ENCODE measurements at regions not wholly inside any gene's neighbourhood (a gene's known extent, or its start where the extent isn't known, plus 50 kb on each side); places are given as distances from the start of the nearest gene placed in this dataset.

GRCh38 chr3:66609660-66610561, 109.1 kb upstream of the LRIG1 start:
- H3K36me3 ChIP-seq (ENCODE audit: control insufficient read depth, insufficient read depth, low read length), result no peaks in the 10 kb centered on the region
- peaks cover 3% of the 10 kb centered on the region; the same call in 1 of the 2 replicates for H3K9me3 ChIP-seq (ENCODE audit: control insufficient read depth, insufficient read depth, low read depth, low read length)
- H3K4me3 ChIP-seq (ENCODE audit: low read depth, low read length), result no peak overlapping the region
- no peak overlapping the region for H3K9ac ChIP-seq (ENCODE audit: low read length)
- H3K27ac ChIP-seq (ENCODE audit: low read depth, low read length), result no peak overlapping the region
- H3K4me1 ChIP-seq (ENCODE audit: control insufficient read depth, insufficient read depth, low read length), result peaks cover 19% of the 10 kb centered on the region
- H3K27me3 ChIP-seq (ENCODE audit: control insufficient read depth, insufficient read depth, low read length), result no peaks in the 10 kb centered on the region

- peaks cover 3% of the 10 kb centered on the region; the same call in 1 of the 2 replicates for H3K9me3 ChIP-seq (ENCODE audit: control insufficient read depth, insufficient read depth, low read depth, low read length)
- H3K4me3 ChIP-seq (ENCODE audit: low read depth, low read length), result no peak overlapping the region
Observed at GRCh38 chr3:66610562-66610909, 109.7 kb upstream of the LRIG1 start.

GRCh38 chr3:66615643-66616301, 115.0 kb upstream of the LRIG1 start:
- Histone ChIP-seq H3K4me1 (ENCODE audit: control insufficient read depth, insufficient read depth, low read length) (peaks cover 12% of the 10 kb centered on the region), H3K4me3 (ENCODE audit: low read depth, low read length) (no peak overlapping the region), H3K27ac (ENCODE audit: low read depth, low read length) (no peak overlapping the region), H3K27me3 (ENCODE audit: control insufficient read depth, insufficient read depth, low read length) (no peaks in the 10 kb centered on the region), H3K36me3 (ENCODE audit: control insufficient read depth, insufficient read depth, low read length) (no peaks in the 10 kb centered on the region), H3K9me3 (ENCODE audit: control insufficient read depth, insufficient read depth, low read depth, low read length) (no peaks in the 10 kb centered on the region), H3K9ac (ENCODE audit: low read length) (no peak overlapping the region)

More at GRCh38 chr3:66610562-66610909, 109.7 kb upstream of the LRIG1 start:
- no peaks in the 10 kb centered on the region for H3K36me3 ChIP-seq (ENCODE audit: control insufficient read depth, insufficient read depth, low read length)
- no peaks in the 10 kb centered on the region for H3K27me3 ChIP-seq (ENCODE audit: control insufficient read depth, insufficient read depth, low read length)
- no peak overlapping the region for H3K9ac ChIP-seq (ENCODE audit: low read length)
- no peak overlapping the region for H3K27ac ChIP-seq (ENCODE audit: low read depth, low read length)
- H3K4me1 ChIP-seq (ENCODE audit: control insufficient read depth, insufficient read depth, low read length), result peaks cover 21% of the 10 kb centered on the region

- H3K36me3 ChIP-seq (ENCODE audit: control insufficient read depth, insufficient read depth, low read length), result no peaks in the 10 kb centered on the region
- no peak overlapping the region for H3K4me3 ChIP-seq (ENCODE audit: low read depth, low read length)
- peaks cover 10% of the 10 kb centered on the region for H3K4me1 ChIP-seq (ENCODE audit: control insufficient read depth, insufficient read depth, low read length)
- no peaks in the 10 kb centered on the region for H3K9me3 ChIP-seq (ENCODE audit: control insufficient read depth, insufficient read depth, low read depth, low read length)
- H3K27me3 ChIP-seq (ENCODE audit: control insufficient read depth, insufficient read depth, low read length), result no peaks in the 10 kb centered on the region
- H3K27ac ChIP-seq (ENCODE audit: low read depth, low read length), result no peak overlapping the region
- H3K9ac ChIP-seq (ENCODE audit: low read length), result no peak overlapping the region
Observed at GRCh38 chr3:66617351-66617750, 116.5 kb upstream of the LRIG1 start.

- H3K9ac ChIP-seq (ENCODE audit: low read length), result no peak overlapping the region
- H3K4me1 ChIP-seq (ENCODE audit: control insufficient read depth, insufficient read depth, low read length), result peaks cover 10% of the 10 kb centered on the region
- no peak overlapping the region for H3K27ac ChIP-seq (ENCODE audit: low read depth, low read length)
Observed at GRCh38 chr3:66618066-66618465, 117.2 kb upstream of the LRIG1 start.

GRCh38 chr3:66620296-66620695, 119.5 kb upstream of the LRIG1 start:
- H3K4me3 ChIP-seq (ENCODE audit: low read depth, low read length), result no peak overlapping the region
- no peaks in the 10 kb centered on the region for H3K36me3 ChIP-seq (ENCODE audit: control insufficient read depth, insufficient read depth, low read length)
- H3K27ac ChIP-seq (ENCODE audit: low read depth, low read length), result no peak overlapping the region

More at GRCh38 chr3:66618066-66618465, 117.2 kb upstream of the LRIG1 start:
- H3K27me3 ChIP-seq (ENCODE audit: control insufficient read depth, insufficient read depth, low read length), result no peaks in the 10 kb centered on the region
- H3K36me3 ChIP-seq (ENCODE audit: control insufficient read depth, insufficient read depth, low read length), result no peaks in the 10 kb centered on the region
- H3K9me3 ChIP-seq (ENCODE audit: control insufficient read depth, insufficient read depth, low read depth, low read length), result no peaks in the 10 kb centered on the region
- no peak overlapping the region for H3K4me3 ChIP-seq (ENCODE audit: low read depth, low read length)

GRCh38 chr3:66622756-66623457, 122.1 kb upstream of the LRIG1 start:
- H3K9me3 ChIP-seq (ENCODE audit: control insufficient read depth, insufficient read depth, low read depth, low read length), result no peaks in the 10 kb centered on the region
- H3K27me3 ChIP-seq (ENCODE audit: control insufficient read depth, insufficient read depth, low read length), result no peaks in the 10 kb centered on the region
- H3K4me1 ChIP-seq (ENCODE audit: control insufficient read depth, insufficient read depth, low read length), result peaks cover 3% of the 10 kb centered on the region; the same call in 1 of the 2 replicates
- no peaks in the 10 kb centered on the region for H3K36me3 ChIP-seq (ENCODE audit: control insufficient read depth, insufficient read depth, low read length)
- H3K9ac ChIP-seq (ENCODE audit: low read length), result no peak overlapping the region
- no peak overlapping the region for H3K27ac ChIP-seq (ENCODE audit: low read depth, low read length)
- no peak overlapping the region for H3K4me3 ChIP-seq (ENCODE audit: low read depth, low read length)

More at GRCh38 chr3:66620296-66620695, 119.5 kb upstream of the LRIG1 start:
- Histone ChIP-seq H3K4me1 (ENCODE audit: control insufficient read depth, insufficient read depth, low read length) (peaks cover 10% of the 10 kb centered on the region), H3K9me3 (ENCODE audit: control insufficient read depth, insufficient read depth, low read depth, low read length) (no peaks in the 10 kb centered on the region), H3K9ac (ENCODE audit: low read length) (no peak overlapping the region), H3K27me3 (ENCODE audit: control insufficient read depth, insufficient read depth, low read length) (no peaks in the 10 kb centered on the region)

- Histone ChIP-seq H3K4me1 (ENCODE audit: control insufficient read depth, insufficient read depth, low read length) (peaks cover 11% of the 10 kb centered on the region), H3K27me3 (ENCODE audit: control insufficient read depth, insufficient read depth, low read length) (no peaks in the 10 kb centered on the region), H3K4me3 (ENCODE audit: low read depth, low read length) (no peak overlapping the region), H3K27ac (ENCODE audit: low read depth, low read length) (no peak overlapping the region), H3K9me3 (ENCODE audit: control insufficient read depth, insufficient read depth, low read depth, low read length) (no peaks in the 10 kb centered on the region), H3K9ac (ENCODE audit: low read length) (no peak overlapping the region), H3K36me3 (ENCODE audit: control insufficient read depth, insufficient read depth, low read length) (no peaks in the 10 kb centered on the region)
Observed at GRCh38 chr3:66625505-66626216, 124.8 kb upstream of the LRIG1 start.

GRCh38 chr3:66629150-66629981, 128.5 kb upstream of the LRIG1 start:
- no peaks in the 10 kb centered on the region for H3K36me3 ChIP-seq (ENCODE audit: control insufficient read depth, insufficient read depth, low read length)
- H3K27me3 ChIP-seq (ENCODE audit: control insufficient read depth, insufficient read depth, low read length), result no peaks in the 10 kb centered on the region
- no peak overlapping the region for H3K9ac ChIP-seq (ENCODE audit: low read length)
- peaks cover 8% of the 10 kb centered on the region for H3K4me1 ChIP-seq (ENCODE audit: control insufficient read depth, insufficient read depth, low read length)
- H3K27ac ChIP-seq (ENCODE audit: low read depth, low read length), result no peak overlapping the region
- no peak overlapping the region for H3K4me3 ChIP-seq (ENCODE audit: low read depth, low read length)
- H3K9me3 ChIP-seq (ENCODE audit: control insufficient read depth, insufficient read depth, low read depth, low read length), result no peaks in the 10 kb centered on the region

- Histone ChIP-seq H3K27me3 (ENCODE audit: control insufficient read depth, insufficient read depth, low read length) (no peaks in the 10 kb centered on the region), H3K36me3 (ENCODE audit: control insufficient read depth, insufficient read depth, low read length) (no peaks in the 10 kb centered on the region), H3K27ac (ENCODE audit: low read depth, low read length) (no peak overlapping the region), H3K4me3 (ENCODE audit: low read depth, low read length) (no peak overlapping the region), H3K4me1 (ENCODE audit: control insufficient read depth, insufficient read depth, low read length) (peaks cover 8% of the 10 kb centered on the region), H3K9ac (ENCODE audit: low read length) (no peak overlapping the region), H3K9me3 (ENCODE audit: control insufficient read depth, insufficient read depth, low read depth, low read length) (no peaks in the 10 kb centered on the region)
Observed at GRCh38 chr3:66629982-66630368, 129.2 kb upstream of the LRIG1 start.

All from HUES6 (cell line).